ENCODE measurements at regions not wholly inside any gene's neighbourhood (a gene's known extent, or its start where the extent isn't known, plus 50 kb on each side); places are given as distances from the start of the nearest gene placed in this dataset.

- TF ChIP-seq EZH2 (IDR thresholded peaks at IDR 0.05; ENCODE audit: low read length, missing control alignments) = no peak
- TF ChIP-seq, protein P1, sequence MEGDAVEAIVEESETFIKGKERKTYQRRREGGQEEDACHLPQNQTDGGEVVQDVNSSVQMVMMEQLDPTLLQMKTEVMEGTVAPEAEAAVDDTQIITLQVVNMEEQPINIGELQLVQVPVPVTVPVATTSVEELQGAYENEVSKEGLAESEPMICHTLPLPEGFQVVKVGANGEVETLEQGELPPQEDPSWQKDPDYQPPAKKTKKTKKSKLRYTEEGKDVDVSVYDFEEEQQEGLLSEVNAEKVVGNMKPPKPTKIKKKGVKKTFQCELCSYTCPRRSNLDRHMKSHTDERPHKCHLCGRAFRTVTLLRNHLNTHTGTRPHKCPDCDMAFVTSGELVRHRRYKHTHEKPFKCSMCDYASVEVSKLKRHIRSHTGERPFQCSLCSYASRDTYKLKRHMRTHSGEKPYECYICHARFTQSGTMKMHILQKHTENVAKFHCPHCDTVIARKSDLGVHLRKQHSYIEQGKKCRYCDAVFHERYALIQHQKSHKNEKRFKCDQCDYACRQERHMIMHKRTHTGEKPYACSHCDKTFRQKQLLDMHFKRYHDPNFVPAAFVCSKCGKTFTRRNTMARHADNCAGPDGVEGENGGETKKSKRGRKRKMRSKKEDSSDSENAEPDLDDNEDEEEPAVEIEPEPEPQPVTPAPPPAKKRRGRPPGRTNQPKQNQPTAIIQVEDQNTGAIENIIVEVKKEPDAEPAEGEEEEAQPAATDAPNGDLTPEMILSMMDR (conservative IDR thresholded peaks at IDR 0.05 in 1 of 2, IDR thresholded peaks at IDR 0.05 in 1 of 2; ENCODE audit: low read depth in 1 of 2, low read length in 2 of 2) = no peak
Measured at GRCh38 chr2:208872591-208872990, 466.0 kb downstream of the PTH2R start.
